Gastrocnemius medialis (tissue), 4 donors: ENCODE measurements at regions not wholly inside any gene's neighbourhood (a gene's known extent, or its start where the extent isn't known, plus 50 kb on each side); places are given as distances from the start of the nearest gene placed in this dataset.

Experiments
- CTCF ChIP-seq, 5 experiments: fragments of 450-650 bp in 3 of 5; fragments of 200-600 bp in 2 of 5; sonication (generic) in 2 of 5; IDR thresholded peaks in 4 of 5; conservative IDR thresholded peaks in 1 of 5; 1 replicate in 4 of 5; 2 replicates in 1 of 5; pipeline ENCODE4 v1.5.1; 2016 to 2019; ENCODE audit warnings: antibody characterized with exemption in 5 of 5, mild to moderate bottlenecking in 3 of 5, moderate library complexity in 3 of 5
- POLR2A ChIP-seq, 2 donors: fragments of 450-650 bp; IDR thresholded peaks; one replicate each; pipeline ENCODE4 v1.6.1; 2017; ENCODE audit warnings: antibody characterized with exemption in 2 of 2, mild to moderate bottlenecking in 2 of 2, moderate library complexity in 2 of 2

- TF ChIP-seq CTCF (IDR thresholded peaks at IDR 0.05 in 4 of 5, conservative IDR thresholded peaks at IDR 0.05 in 1 of 5) (no peak), POLR2A (IDR thresholded peaks at IDR 0.05) (no peak)
Measured at GRCh38 chr6:54533567-54533966, 225.3 kb downstream of the TINAG start.
